Brain microvascular endothelial cell (primary cell): ENCODE measurements at regions not wholly inside any gene's neighbourhood (a gene's known extent, or its start where the extent isn't known, plus 50 kb on each side); places are given as distances from the start of the nearest gene placed in this dataset.
"Not testable (repeated sequence)": the region's sequence is repeated elsewhere in the genome, so short reads cannot be mapped to it uniquely, and the experiment has no call there.

ENCODE experiments used
- DNase-seq: peaks from one replicate; pipeline ENCODE4 v3.0.0-alpha.2; 2020
- H3K27ac ChIP-seq: fragments of 250-450 bp; sonication (Bioruptor Pico); 2 replicates; pipeline ENCODE4 v1.5.1; 2020; ENCODE audit warnings: mild to moderate bottlenecking, moderate library complexity
- H3K27me3 ChIP-seq: fragments of 250-450 bp; sonication (Bioruptor Pico); replicated peaks from 2 replicates; pipeline ENCODE4 v1.5.1; 2020; ENCODE audit warnings: mild to moderate bottlenecking
- H3K36me3 ChIP-seq: fragments of 250-450 bp; sonication (Bioruptor Pico); replicated peaks from 2 replicates; pipeline ENCODE4 v1.5.1; 2020; ENCODE audit warnings: mild to moderate bottlenecking
- H3K4me3 ChIP-seq: 2 replicates; pipeline ENCODE4 v1.5.1; 2011; ENCODE audit warnings: low read depth, mild to moderate bottlenecking, control low read depth, low read length, moderate library complexity
- CTCF ChIP-seq: IDR thresholded peaks from 2 replicates; pipeline ENCODE4 v1.5.1; 2011; ENCODE audit warnings: low read depth, mild to moderate bottlenecking, moderate library complexity, low read length, control low read depth, inconsistent platforms; ENCODE audit errors: missing control alignments
- in situ Hi-C: cut with HindIII; loops from 2 replicates; pipeline ENCODE4 v1.10.0; 2017; ENCODE audit warnings: low sequenced_read_pairs, low pct_ligation_motif_present

DNA sequence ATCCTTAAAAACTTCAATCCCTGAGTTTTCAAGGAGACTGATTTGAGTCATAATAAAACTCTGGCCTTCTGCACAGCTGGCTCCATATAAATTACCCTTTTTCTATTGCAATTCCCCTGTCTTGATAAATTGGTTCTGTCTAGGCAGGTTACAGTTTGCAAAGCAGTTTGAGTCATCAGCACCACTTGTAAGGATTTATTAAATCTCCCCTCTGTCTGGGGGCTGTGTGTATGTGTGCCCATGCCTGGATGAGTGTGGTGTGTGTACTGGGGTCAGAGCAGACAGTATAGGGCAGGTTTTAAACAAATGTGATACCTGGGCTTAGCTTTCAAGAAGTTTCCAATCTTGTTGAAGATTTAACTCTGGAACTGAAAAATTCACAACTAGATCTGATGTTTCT lies 228.6 kb downstream of the FNDC1 start:
- in situ Hi-C loops, result no loop called here
- Histone ChIP-seq H3K27me3 (no peaks in the 10 kb centered on the region), H3K27ac (no peak overlapping the region), H3K36me3 (no peaks in the 10 kb centered on the region), H3K4me3 (no peak overlapping the region)
- no peak for DNase-seq
- TF ChIP-seq CTCF, result no peak

- H3K36me3 ChIP-seq, result no peaks in the 10 kb centered on the region
- no peak for TF ChIP-seq CTCF
- in situ Hi-C loops, result no loop called here
These were observed 226.4 kb downstream of the FNDC1 start for GRCh38 chr6:159395609-159396008.

GRCh38 chr6:159392695-159393094 lies 223.5 kb downstream of the FNDC1 start:
- in situ Hi-C loops, DNase-seq, H3K4me3 ChIP-seq, H3K36me3 ChIP-seq, H3K27ac ChIP-seq, H3K27me3 ChIP-seq: not testable (repeated sequence)

More at GRCh38 chr6:159395609-159396008, 226.4 kb downstream of the FNDC1 start:
- Histone ChIP-seq H3K4me3 (no peak overlapping the region), H3K27me3 (no peaks in the 10 kb centered on the region), H3K27ac (no peak overlapping the region)
- DNase-seq, result no peak

DNA sequence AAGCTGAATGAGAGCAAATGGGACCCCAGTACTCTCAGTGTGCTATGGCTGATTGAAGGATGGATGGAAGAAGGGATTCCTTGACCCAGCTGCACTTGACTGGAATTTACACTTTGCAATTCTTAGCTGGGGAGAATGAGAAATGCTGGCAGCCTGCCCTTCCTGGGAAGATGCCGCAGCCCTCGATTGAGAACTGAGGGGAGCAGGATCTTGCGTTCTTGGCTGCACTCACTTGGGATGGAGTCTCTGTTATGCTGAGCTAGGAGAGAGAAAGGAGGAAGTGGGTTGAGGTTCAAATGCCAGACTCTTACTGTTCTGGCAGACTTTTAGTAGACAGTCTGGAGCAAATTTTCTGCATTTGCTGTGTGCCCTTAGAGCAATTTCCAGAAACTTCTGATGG lies 221.2 kb downstream of the FNDC1 start:
- Histone ChIP-seq H3K36me3 (no peaks in the 10 kb centered on the region), H3K4me3 (no peak overlapping the region), H3K27ac (no peak overlapping the region), H3K27me3 (no peaks in the 10 kb centered on the region)
- in situ Hi-C loops, result no loop called here
- DNase-seq, result no peak
- no peak for TF ChIP-seq CTCF

- DNase-seq, result no peak
- TF ChIP-seq CTCF, result no peak
- in situ Hi-C loops, result no loop called here
- Histone ChIP-seq H3K36me3 (no peaks in the 10 kb centered on the region), H3K4me3 (no peak overlapping the region), H3K27ac (no peak overlapping the region), H3K27me3 (no peaks in the 10 kb centered on the region)
These were observed 220.5 kb downstream of the FNDC1 start for GRCh38 chr6:159389695-159390094.

GRCh38 chr6:159380114-159380513 lies 210.9 kb downstream of the FNDC1 start:
- in situ Hi-C loops, result no loop called here
- Histone ChIP-seq H3K27ac (no peak overlapping the region), H3K36me3 (no peaks in the 10 kb centered on the region), H3K27me3 (no peaks in the 10 kb centered on the region), H3K4me3 (no peak overlapping the region)
- no peak for TF ChIP-seq CTCF
- DNase-seq, result no peak
